Colon (tissue), 2 donors: ENCODE measurements at regions not wholly inside any gene's neighbourhood (a gene's known extent, or its start where the extent isn't known, plus 50 kb on each side); places are given as distances from the start of the nearest gene placed in this dataset.
"Not testable (repeated sequence)": the region's sequence is repeated elsewhere in the genome, so short reads cannot be mapped to it uniquely, and the experiment has no call there.

Experiments used
- FAIRE-seq: peaks from 2 replicates; lab custom pipeline; 2012; peaks lifted over from hg19 to GRCh38; lab: Jason Lieb, UNC
- donor health status: control.
- donor health status: control.

- no peak for FAIRE-seq
These were observed 149.1 kb upstream of the PRKCQ start for GRCh38 chr10:6729071-6729774.

GRCh38 chr10:6726924-6727323, 146.8 kb upstream of the PRKCQ start:
- FAIRE-seq: no peak

GRCh38 chr10:6722616-6723004, 142.5 kb upstream of the PRKCQ start:
- FAIRE-seq: no peak

GRCh38 chr10:6721964-6722615, 142.0 kb upstream of the PRKCQ start:
- no peak for FAIRE-seq

GRCh38 chr10:6721480-6721879, 141.4 kb upstream of the PRKCQ start:
- FAIRE-seq: no peak

GRCh38 chr10:6719561-6719960, 139.5 kb upstream of the PRKCQ start:
- no peak for FAIRE-seq

GRCh38 chr10:6718550-6718949, 138.5 kb upstream of the PRKCQ start:
- FAIRE-seq: no peak

- FAIRE-seq: no peak
These were observed 136.4 kb upstream of the PRKCQ start for GRCh38 chr10:6716516-6716915.

- no peak for FAIRE-seq
These were observed 133.6 kb upstream of the PRKCQ start for GRCh38 chr10:6713716-6714115.

- FAIRE-seq: no peak
These were observed 133.0 kb upstream of the PRKCQ start for GRCh38 chr10:6713120-6713519.

GRCh38 chr10:6711881-6712280, 131.8 kb upstream of the PRKCQ start:
- FAIRE-seq: no peak

- no peak for FAIRE-seq
These were observed 131.3 kb upstream of the PRKCQ start for GRCh38 chr10:6711408-6711841.

- FAIRE-seq: no peak
These were observed 127.3 kb upstream of the PRKCQ start for GRCh38 chr10:6707352-6707751.

GRCh38 chr10:6706725-6707124, 126.6 kb upstream of the PRKCQ start:
- FAIRE-seq: no peak

GRCh38 chr10:6704896-6705295, 124.8 kb upstream of the PRKCQ start:
- FAIRE-seq: no peak

GRCh38 chr10:6702833-6703232, 122.8 kb upstream of the PRKCQ start:
- FAIRE-seq: not testable (repeated sequence)

GRCh38 chr10:6702030-6702429, 122.0 kb upstream of the PRKCQ start:
- FAIRE-seq: no peak

GRCh38 chr10:6701289-6701688, 121.2 kb upstream of the PRKCQ start:
- FAIRE-seq: no peak

- FAIRE-seq: no peak
These were observed 120.0 kb upstream of the PRKCQ start for GRCh38 chr10:6700066-6700465.

GRCh38 chr10:6699336-6699735, 119.3 kb upstream of the PRKCQ start:
- FAIRE-seq: no peak

- no peak for FAIRE-seq
These were observed 115.4 kb upstream of the PRKCQ start for GRCh38 chr10:6695519-6695918.

- no peak for FAIRE-seq
These were observed 114.5 kb upstream of the PRKCQ start for GRCh38 chr10:6694447-6695140.

GRCh38 chr10:6692856-6693255, 112.8 kb upstream of the PRKCQ start:
- no peak for FAIRE-seq
